RPMI7951 (cell line): ENCODE measurements at regions not wholly inside any gene's neighbourhood (a gene's known extent, or its start where the extent isn't known, plus 50 kb on each side); places are given as distances from the start of the nearest gene placed in this dataset.
"Not testable (repeated sequence)": the region's sequence is repeated elsewhere in the genome, so short reads cannot be mapped to it uniquely, and the experiment has no call there.

Experiments
- DNase-seq: peaks from one replicate; pipeline ENCODE4 v3.0.0-alpha.2; 2012; ENCODE audit warnings: low read depth

- no peak for DNase-seq
Measured at GRCh38 chr5:84885485-84886258, 501.0 kb upstream of the EDIL3 start.

- DNase-seq = no peak
Measured at GRCh38 chr5:84881737-84882136, 497.1 kb upstream of the EDIL3 start.

GRCh38 chr5:84874196-84874595 lies 489.5 kb upstream of the EDIL3 start:
- no peak for DNase-seq

- DNase-seq = no peak
Measured at GRCh38 chr5:84872768-84873167, 488.1 kb upstream of the EDIL3 start.

- no peak for DNase-seq
Measured at GRCh38 chr5:84870369-84870768, 485.7 kb upstream of the EDIL3 start.

- no peak for DNase-seq
Measured at GRCh38 chr5:84869675-84870074, 485.0 kb upstream of the EDIL3 start.

- not testable (repeated sequence) for DNase-seq
Measured at GRCh38 chr5:84863936-84864335, 479.3 kb upstream of the EDIL3 start.

GRCh38 chr5:84863020-84863419 lies 478.3 kb upstream of the EDIL3 start:
- no peak for DNase-seq

GRCh38 chr5:84862132-84862531 lies 477.5 kb upstream of the EDIL3 start:
- DNase-seq = no peak

GRCh38 chr5:84861306-84861705 lies 476.6 kb upstream of the EDIL3 start:
- no peak for DNase-seq

- no peak for DNase-seq
Measured at GRCh38 chr5:84859056-84859455, 474.4 kb upstream of the EDIL3 start.

GRCh38 chr5:84831701-84832100 lies 447.0 kb upstream of the EDIL3 start:
- DNase-seq = no peak

- no peak for DNase-seq
Measured at GRCh38 chr5:84830265-84830664, 445.6 kb upstream of the EDIL3 start.

- no peak for DNase-seq
Measured at GRCh38 chr5:84825606-84826005, 440.9 kb upstream of the EDIL3 start.

- DNase-seq = no peak
Measured at GRCh38 chr5:84821924-84822323, 437.2 kb upstream of the EDIL3 start.

- no peak for DNase-seq
Measured at GRCh38 chr5:84817953-84818352, 433.3 kb upstream of the EDIL3 start.

- DNase-seq = no peak
Measured at GRCh38 chr5:84816746-84817547, 432.3 kb upstream of the EDIL3 start.

GRCh38 chr5:84816160-84816559 lies 431.5 kb upstream of the EDIL3 start:
- DNase-seq = no peak

- no peak for DNase-seq
Measured at GRCh38 chr5:84805473-84805872, 420.8 kb upstream of the EDIL3 start.

GRCh38 chr5:84796399-84796798 lies 411.7 kb upstream of the EDIL3 start:
- no peak for DNase-seq

- DNase-seq = no peak
Measured at GRCh38 chr5:84794486-84795035, 409.9 kb upstream of the EDIL3 start.

- DNase-seq = no peak
Measured at GRCh38 chr5:84791730-84792129, 407.1 kb upstream of the EDIL3 start.

GRCh38 chr5:84791138-84791537 lies 406.5 kb upstream of the EDIL3 start:
- DNase-seq = no peak
